C4-2B (cell line): ENCODE measurements at regions not wholly inside any gene's neighbourhood (a gene's known extent, or its start where the extent isn't known, plus 50 kb on each side); places are given as distances from the start of the nearest gene placed in this dataset.

Experiments used
- ZFX ChIP-seq: fragments of 450-650 bp; IDR thresholded peaks from 2 replicates; pipeline ENCODE4 v1.6.1; 2017
- TF ChIP-seq, protein P1 (sequence below): fragments of 450-650 bp; conservative IDR thresholded peaks from 2 replicates; pipeline ENCODE4 v1.5.1; 2017; ENCODE audit warnings: mild to moderate bottlenecking

DNA sequence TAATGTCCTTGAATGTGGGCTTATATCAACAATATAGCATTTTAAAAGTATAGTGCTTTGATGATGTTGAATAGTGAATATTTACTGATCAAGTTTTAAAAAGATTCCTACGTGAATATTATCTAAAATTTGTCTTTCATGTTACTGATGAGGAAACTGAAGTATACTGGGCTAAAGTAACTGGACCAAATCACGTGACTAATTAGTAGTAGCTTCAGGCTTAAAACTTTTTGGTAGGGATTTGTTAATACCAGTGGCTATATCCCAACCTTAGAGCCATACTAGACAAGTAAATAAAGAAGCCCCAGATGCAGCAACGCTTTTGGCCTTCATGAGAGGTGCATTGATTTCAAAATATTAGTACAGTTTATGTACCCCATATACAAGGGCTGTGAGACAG, 152.1 kb upstream of the EDIL3 start:
- TF ChIP-seq, protein P1, sequence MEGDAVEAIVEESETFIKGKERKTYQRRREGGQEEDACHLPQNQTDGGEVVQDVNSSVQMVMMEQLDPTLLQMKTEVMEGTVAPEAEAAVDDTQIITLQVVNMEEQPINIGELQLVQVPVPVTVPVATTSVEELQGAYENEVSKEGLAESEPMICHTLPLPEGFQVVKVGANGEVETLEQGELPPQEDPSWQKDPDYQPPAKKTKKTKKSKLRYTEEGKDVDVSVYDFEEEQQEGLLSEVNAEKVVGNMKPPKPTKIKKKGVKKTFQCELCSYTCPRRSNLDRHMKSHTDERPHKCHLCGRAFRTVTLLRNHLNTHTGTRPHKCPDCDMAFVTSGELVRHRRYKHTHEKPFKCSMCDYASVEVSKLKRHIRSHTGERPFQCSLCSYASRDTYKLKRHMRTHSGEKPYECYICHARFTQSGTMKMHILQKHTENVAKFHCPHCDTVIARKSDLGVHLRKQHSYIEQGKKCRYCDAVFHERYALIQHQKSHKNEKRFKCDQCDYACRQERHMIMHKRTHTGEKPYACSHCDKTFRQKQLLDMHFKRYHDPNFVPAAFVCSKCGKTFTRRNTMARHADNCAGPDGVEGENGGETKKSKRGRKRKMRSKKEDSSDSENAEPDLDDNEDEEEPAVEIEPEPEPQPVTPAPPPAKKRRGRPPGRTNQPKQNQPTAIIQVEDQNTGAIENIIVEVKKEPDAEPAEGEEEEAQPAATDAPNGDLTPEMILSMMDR = no peak
- TF ChIP-seq ZFX = no peak
